K562 (cell line): ENCODE measurements at regions not wholly inside any gene's neighbourhood (a gene's known extent, or its start where the extent isn't known, plus 50 kb on each side); places are given as distances from the start of the nearest gene placed in this dataset.

Experiments
- MYC ChIP-seq, 2 experiments: fragments of 250-450 bp in 1 of 2; sonication (Bioruptor Pico) in 1 of 2; IDR thresholded peaks; 2 replicates each; pipeline versions ENCODE4 v1.5.1 to v1.6.1; 2012 to 2021; ENCODE audit warnings: low read depth in 2 of 2, borderline replicate concordance in 1 of 2, improper control_type of control experiment in 1 of 2, low read length in 1 of 2, mild to moderate bottlenecking in 1 of 2, moderate library complexity in 1 of 2
- POLR2AphosphoS5 ChIP-seq: IDR thresholded peaks from 2 replicates; pipeline ENCODE4 v1.6.1; 2011; ENCODE audit warnings: mild to moderate bottlenecking, low read depth, low read length, moderate library complexity; ENCODE audit not compliant: control insufficient read depth, insufficient read depth
- SFPQ ChIP-seq: fragments of 200-400 bp; formaldehyde crosslinking; IDR thresholded peaks from 2 replicates; pipeline ENCODE4 v1.6.1; 2017; ENCODE audit warnings: mild to moderate bottlenecking, low read depth, low read length, moderate library complexity
- SMARCE1 ChIP-seq: fragments of 450-650 bp; IDR thresholded peaks from 2 replicates; pipeline ENCODE4 v1.7.1; 2016; ENCODE audit warnings: mild to moderate bottlenecking
- VEZF1 ChIP-seq: fragments of 200-800 bp; sonication (Bioruptor generic); IDR thresholded peaks from 2 replicates; pipeline ENCODE4 v1.6.1; 2017; ENCODE audit warnings: missing genetic modification characterization, missing compliant biosample characterization
- TF ChIP-seq, protein P1 (sequence below), 3 experiments: IDR thresholded peaks in 2 of 3; conservative IDR thresholded peaks in 1 of 3; 2 replicates each; pipeline ENCODE4 v1.5.1; 2011 to 2012; ENCODE audit warnings: low read length in 3 of 3, mild to moderate bottlenecking in 3 of 3, control low read depth in 2 of 3, improper control_type of control experiment in 1 of 3, inconsistent platforms in 1 of 3, low read depth in 1 of 3, mixed read lengths in 1 of 3, moderate library complexity in 1 of 3; ENCODE audit not compliant: insufficient read depth in 2 of 3
- TF ChIP-seq, protein P2 (sequence below), 2 experiments: fragments of 150-350 bp in 1 of 2; IDR thresholded peaks; 2 replicates each; pipeline ENCODE4 v1.6.1; 2012 to 2016; ENCODE audit warnings: low read depth in 2 of 2, low read length in 2 of 2, mild to moderate bottlenecking in 1 of 2, moderate library complexity in 1 of 2

DNA sequence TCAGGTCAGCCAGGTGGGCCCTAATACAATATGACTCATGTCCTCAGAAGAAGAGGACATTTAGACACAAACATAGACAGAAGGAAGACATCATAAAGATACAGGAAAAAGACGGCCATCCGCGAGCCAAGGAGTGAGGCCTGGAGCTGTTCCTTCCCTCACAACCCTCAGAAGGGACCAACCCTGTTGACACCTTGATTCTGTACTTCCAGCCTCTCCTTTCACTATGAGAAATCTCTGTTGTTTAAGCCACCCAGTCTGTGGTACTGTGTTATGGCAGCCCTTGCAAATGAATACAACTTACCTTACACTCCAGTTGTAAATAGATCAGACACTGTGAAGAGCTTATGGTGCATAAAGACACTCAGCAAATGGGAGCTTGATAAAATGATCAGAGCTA is 199.7 kb downstream of the SAMD5 start:
- TF ChIP-seq, protein P1, sequence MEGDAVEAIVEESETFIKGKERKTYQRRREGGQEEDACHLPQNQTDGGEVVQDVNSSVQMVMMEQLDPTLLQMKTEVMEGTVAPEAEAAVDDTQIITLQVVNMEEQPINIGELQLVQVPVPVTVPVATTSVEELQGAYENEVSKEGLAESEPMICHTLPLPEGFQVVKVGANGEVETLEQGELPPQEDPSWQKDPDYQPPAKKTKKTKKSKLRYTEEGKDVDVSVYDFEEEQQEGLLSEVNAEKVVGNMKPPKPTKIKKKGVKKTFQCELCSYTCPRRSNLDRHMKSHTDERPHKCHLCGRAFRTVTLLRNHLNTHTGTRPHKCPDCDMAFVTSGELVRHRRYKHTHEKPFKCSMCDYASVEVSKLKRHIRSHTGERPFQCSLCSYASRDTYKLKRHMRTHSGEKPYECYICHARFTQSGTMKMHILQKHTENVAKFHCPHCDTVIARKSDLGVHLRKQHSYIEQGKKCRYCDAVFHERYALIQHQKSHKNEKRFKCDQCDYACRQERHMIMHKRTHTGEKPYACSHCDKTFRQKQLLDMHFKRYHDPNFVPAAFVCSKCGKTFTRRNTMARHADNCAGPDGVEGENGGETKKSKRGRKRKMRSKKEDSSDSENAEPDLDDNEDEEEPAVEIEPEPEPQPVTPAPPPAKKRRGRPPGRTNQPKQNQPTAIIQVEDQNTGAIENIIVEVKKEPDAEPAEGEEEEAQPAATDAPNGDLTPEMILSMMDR (IDR thresholded peaks at IDR 0.05 in 2 of 3, conservative IDR thresholded peaks at IDR 0.05 in 1 of 3; ENCODE audit: insufficient read depth in 2 of 3, low read depth in 1 of 3, low read length in 3 of 3) = no peak
- TF ChIP-seq VEZF1 (CRISPR knock-in tag) (no peak), SFPQ (no peak), POLR2AphosphoS5 (no peak), MYC (IDR thresholded peaks at IDR 0.05; ENCODE audit: low read depth, low read length) (no peak), MYC (CRISPR knock-in tag; IDR thresholded peaks at IDR 0.05; ENCODE audit: borderline replicate concordance, low read depth) (no peak), SMARCE1 (no peak)
- TF ChIP-seq, protein P2, sequence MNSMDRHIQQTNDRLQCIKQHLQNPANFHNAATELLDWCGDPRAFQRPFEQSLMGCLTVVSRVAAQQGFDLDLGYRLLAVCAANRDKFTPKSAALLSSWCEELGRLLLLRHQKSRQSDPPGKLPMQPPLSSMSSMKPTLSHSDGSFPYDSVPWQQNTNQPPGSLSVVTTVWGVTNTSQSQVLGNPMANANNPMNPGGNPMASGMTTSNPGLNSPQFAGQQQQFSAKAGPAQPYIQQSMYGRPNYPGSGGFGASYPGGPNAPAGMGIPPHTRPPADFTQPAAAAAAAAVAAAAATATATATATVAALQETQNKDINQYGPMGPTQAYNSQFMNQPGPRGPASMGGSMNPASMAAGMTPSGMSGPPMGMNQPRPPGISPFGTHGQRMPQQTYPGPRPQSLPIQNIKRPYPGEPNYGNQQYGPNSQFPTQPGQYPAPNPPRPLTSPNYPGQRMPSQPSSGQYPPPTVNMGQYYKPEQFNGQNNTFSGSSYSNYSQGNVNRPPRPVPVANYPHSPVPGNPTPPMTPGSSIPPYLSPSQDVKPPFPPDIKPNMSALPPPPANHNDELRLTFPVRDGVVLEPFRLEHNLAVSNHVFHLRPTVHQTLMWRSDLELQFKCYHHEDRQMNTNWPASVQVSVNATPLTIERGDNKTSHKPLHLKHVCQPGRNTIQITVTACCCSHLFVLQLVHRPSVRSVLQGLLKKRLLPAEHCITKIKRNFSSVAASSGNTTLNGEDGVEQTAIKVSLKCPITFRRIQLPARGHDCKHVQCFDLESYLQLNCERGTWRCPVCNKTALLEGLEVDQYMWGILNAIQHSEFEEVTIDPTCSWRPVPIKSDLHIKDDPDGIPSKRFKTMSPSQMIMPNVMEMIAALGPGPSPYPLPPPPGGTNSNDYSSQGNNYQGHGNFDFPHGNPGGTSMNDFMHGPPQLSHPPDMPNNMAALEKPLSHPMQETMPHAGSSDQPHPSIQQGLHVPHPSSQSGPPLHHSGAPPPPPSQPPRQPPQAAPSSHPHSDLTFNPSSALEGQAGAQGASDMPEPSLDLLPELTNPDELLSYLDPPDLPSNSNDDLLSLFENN (IDR thresholded peaks at IDR 0.05; ENCODE audit: low read depth in 2 of 2, low read length in 2 of 2) = no peak
